Middle frontal gyrus (tissue), 1 donor: ENCODE measurements at regions not wholly inside any gene's neighbourhood (a gene's known extent, or its start where the extent isn't known, plus 50 kb on each side); places are given as distances from the start of the nearest gene placed in this dataset.

Experiments
- DNase-seq: peaks from one replicate; pipeline ENCODE4 v3.0.0-alpha.2; 2015; ENCODE audit warnings: low spot score; ENCODE audit errors: extremely low spot score

GRCh38 chr20:51886341-51886740 is 84.0 kb upstream of the SALL4 start:
- DNase-seq, result no peak

DNA sequence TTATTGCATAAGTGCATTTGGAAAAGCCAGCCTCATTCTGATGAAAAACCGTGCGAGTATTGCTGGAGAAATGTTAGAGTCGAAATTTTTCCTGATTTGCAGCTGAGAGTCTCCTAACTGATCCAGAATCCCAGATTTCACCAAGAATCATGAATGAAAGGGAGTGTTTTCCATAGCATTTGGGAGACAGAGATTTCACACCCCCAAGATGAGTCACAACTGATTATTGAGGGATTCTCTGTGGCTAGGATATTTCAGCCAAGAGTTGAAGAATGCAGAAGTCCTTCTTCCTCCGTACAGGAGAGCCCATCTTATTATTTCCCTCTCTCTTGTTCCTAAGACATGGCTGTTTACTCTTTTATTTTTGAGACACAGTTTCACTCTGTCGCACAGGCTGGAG is 82.2 kb upstream of the SALL4 start:
- peak; percentile 32 for DNase-seq

- DNase-seq, result no peak
These were observed 77.9 kb upstream of the SALL4 start for GRCh38 chr20:51880188-51880587.

- no peak for DNase-seq
These were observed 74.1 kb upstream of the SALL4 start for GRCh38 chr20:51876313-51876940.

DNA sequence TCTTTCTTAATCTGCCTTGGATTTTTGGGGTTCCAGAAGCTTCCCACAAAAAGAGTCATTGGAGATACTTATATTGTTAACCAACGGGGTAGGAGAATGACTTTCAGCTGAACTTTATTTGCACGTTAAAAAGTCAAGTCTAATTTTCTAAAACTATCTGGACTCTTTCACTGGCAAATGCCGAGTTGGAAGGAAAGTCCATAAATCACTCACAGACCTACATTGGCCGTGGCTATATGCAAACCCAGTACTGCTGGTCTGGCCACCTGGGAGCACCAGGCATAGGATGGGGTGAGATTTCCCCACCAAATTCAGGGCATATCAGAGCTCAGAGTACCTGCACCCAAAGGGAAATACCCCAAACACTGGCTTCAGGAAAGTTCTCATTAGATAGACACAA is 71.3 kb upstream of the SALL4 start:
- DNase-seq, result no peak

GRCh38 chr20:51871943-51872342 is 69.6 kb upstream of the SALL4 start:
- DNase-seq, result no peak

- no peak for DNase-seq
These were observed 66.7 kb upstream of the SALL4 start for GRCh38 chr20:51869002-51869401.

GRCh38 chr20:51867251-51867650 is 64.9 kb upstream of the SALL4 start:
- no peak for DNase-seq

- no peak for DNase-seq
These were observed 62.6 kb upstream of the SALL4 start for GRCh38 chr20:51864967-51865366.

DNA sequence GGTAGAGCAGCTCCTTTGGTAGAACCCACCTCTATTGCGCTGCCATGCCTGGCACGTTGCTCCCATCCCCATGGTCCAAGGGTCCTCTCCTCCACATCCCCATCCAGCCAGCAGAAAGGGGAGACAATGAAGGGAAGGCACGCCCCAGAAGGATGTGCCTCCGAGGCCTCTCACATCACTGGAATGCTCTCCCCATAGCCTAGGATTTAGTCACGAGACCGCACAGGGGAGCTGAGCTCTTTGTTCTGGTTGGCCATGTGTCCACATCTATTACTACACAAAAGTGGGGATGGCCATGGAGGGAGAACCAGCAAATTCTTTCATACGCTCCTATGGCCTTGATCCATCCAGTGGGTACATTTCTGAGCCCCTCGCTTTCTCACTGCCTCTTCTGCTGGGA is 60.5 kb upstream of the SALL4 start:
- no peak for DNase-seq

DNA sequence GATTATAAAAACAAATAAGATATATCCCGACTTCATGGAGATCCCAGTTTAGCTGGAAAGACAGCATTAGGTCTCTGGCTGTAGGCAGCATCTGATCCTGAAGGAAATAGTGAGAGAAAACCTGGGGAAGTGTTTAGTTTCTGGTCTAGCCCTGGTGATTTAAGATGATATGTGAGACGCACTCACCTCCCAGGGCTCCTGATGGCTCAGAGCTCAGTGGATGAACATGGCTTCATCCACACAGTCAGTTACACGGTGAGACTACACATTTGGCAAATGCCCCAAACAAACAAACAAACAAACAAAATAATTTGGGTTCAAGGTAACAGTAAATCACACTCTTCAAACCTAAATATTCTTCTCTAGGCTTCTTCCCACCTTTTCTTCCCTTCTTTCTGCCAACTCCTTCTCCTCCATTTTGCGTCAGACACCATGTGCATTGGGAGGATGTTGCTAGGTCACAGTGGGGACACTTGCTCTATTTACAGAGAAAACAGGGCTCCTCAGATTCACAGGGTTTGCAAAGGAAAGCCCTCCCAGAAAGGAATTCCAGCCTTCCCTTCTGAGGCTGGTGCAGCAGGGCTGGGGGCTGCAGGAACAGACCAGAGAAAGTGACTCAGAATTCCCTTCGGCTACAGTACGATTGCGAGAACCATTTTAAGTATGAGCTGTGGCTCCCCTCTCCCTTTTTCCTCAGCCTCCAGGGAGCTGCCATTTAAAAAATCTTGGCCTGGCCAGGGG is 59.6 kb upstream of the SALL4 start:
- DNase-seq, result no peak

GRCh38 chr20:51860111-51860882 is 58.0 kb upstream of the SALL4 start:
- DNase-seq, result no peak

- no peak for DNase-seq
These were observed 54.1 kb upstream of the SALL4 start for GRCh38 chr20:51856432-51856831.

DNA sequence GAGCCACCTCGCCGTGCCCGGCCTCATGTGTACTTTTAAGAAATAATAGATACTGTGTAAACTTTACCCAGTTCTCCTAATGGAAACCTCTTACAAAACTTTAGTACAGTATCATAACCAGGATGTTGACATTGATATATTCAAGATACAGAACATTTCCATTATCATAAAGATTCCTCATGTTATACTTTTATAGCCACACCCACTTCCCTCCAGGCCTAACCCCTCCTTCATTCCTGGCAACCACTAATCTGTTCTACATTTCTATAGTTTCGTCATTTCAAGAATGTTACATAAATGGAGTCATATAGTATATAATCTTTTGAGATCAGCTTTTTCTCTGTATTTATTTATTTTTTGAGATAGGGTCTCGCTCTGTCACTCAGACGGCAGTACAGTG is 52.6 kb upstream of the SALL4 start:
- no peak for DNase-seq
